Embryonic facial prominence (tissue), 1 donor: ENCODE measurements at regions not wholly inside any gene's neighbourhood (a gene's known extent, or its start where the extent isn't known, plus 50 kb on each side); places are given as distances from the start of the nearest gene placed in this dataset.

Source experiments
- DNase-seq: peaks from one replicate; pipeline ENCODE4 v3.0.0-alpha.2; 2016; ENCODE audit errors: extremely low spot score

DNA sequence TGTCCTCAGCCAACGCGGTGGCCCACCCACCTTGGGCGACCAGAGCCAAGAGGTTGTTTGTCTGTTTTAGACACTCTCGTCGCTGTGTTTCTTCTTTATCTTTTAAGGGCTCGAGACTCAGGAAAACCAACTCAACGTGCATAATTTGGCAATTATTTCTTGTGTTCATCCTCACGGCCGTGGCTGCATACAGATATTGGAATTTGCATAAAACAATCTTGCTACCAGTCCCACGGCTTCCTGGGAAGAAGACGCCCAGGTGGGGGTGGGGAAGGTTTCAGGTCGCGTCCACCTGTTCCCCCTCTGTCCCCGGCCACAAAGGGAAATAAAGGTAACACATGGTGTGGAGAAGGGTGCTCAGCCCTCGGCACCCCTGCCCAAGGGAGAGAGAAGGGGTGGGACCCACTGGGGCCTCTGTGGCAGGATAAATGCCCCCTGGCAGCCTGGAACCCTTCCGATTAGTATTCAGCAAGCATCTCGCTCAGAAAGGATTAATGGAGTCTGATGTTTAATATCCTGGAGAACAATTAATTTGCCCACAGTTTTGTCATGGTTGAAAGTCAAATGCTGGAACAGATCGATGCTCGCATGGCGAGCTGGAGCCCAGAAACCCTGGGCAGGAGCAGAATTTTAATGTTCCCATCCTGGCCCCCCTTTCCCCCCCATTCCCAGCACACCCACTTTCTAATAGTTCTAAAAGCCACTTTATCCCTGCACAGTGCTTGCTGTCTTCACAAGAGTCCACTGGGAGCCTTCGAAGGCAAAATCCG, 359.7 kb downstream of the MN1 start:
- DNase-seq, result no peak

DNA sequence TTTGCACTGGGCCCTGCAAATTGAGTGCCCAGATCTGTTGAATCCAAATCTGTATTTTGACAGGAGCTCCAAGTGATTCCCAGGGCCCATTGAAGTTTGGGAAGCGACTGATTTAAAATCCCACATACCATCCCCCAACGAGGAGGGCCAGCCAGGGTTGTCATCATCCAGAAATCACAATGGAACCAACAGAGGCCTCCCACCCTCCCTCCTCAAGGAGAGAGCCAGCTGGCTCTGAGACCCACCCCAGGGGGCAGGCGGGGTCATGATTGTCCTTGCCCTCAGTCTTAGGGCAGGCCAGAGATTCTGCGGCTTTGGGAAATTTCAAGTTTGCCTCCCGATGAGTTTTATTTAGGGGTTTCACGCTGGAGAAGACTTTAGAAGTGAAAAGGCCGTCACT, 358.2 kb downstream of the MN1 start:
- DNase-seq, result no peak

DNA sequence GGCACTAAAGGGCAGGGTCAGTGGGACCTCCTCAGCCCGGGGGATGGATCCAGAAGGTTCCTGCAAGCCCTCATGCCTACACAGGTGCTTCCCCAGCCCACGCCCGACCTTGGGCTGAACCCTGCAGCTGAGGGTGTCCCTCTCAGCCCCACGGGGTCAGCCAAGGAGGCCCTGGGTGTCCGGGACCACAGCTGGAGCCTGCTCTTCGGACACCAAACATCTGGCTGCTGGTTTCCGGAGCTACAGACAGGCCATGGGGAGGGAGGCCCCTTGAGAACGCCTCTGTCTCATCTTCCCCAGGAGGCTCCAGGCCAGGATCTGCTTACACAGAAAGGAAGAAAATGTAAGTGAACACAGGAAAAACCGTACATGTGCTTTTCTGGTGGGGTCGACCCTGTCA, 355.7 kb downstream of the MN1 start:
- DNase-seq, result no peak

DNA sequence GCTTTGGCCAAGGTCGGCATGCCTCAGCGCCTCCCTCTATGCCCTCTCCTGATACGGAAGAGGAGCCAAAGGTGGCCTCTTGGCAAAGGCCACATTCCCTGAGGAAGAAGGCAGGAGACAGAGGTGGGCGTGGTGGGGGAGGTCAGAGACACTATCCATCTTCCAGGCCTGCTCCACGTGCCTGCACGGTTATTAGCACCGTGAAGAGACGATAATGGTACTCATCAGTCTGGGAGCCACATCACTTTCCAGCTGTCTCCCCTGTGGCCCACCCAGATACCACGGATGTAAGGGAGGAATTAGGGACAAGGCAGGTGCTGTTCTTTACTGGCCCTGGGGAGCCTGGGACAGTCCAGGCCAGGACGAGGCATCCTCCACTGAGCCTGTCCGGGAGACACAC, 354.3 kb downstream of the MN1 start:
- DNase-seq, result no peak

DNA sequence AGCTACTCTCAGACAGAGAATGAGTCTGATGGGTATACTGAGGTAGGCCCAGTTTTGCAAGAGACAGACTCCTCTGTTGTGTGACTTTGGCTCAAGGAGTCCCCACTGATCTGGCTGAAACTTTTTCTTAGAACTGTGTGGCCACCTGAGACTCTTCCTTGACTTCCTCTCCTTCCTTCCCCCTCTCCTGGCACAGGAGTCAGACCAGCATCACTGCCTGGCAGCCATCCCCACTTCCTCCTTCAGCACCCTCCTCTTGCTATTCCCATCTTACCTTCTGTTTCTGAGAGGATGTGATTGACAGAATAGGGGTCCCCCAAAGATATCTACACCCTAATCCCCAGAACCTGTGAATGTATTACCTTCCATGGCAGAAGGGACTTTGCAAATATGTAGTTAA, 351.1 kb downstream of the MN1 start:
- DNase-seq, result no peak

DNA sequence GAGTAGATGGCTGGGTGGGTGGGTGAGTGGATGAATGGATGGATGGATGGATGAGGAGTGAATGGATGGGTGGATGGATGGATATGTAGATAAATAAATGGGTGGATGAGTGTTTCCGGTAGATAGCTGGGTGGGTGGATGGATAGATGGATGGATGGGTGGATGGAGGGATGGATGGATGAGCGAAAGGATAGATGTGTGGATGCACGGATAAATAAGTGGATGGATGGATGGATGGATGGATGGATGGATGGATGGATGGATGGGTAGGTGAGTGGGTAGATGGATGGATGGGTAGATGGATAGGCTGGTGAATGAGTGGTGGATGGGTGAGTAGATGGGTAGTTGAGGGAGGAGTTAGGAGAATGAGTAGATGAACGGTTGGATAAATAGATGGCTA, 349.3 kb downstream of the MN1 start:
- DNase-seq, result no peak

DNA sequence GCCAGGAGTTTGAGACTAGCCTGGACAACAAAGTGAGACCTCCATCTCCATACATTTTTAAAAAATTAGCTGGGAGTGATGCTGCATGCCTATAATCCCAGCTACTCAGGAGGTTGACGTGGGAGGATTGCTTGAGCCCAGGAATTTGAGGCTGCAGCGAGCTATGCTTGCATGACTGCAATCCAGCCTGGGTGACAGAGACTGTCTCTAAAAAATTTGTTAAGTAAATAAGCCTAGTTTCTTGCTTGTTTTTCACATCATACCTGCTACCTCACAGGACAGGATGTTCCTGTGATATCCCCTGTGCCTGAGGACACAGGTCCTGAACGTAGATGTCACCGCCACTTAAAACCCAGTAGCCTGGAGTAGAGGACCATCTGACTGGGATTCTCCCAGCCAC, 348.6 kb downstream of the MN1 start:
- DNase-seq, result no peak

DNA sequence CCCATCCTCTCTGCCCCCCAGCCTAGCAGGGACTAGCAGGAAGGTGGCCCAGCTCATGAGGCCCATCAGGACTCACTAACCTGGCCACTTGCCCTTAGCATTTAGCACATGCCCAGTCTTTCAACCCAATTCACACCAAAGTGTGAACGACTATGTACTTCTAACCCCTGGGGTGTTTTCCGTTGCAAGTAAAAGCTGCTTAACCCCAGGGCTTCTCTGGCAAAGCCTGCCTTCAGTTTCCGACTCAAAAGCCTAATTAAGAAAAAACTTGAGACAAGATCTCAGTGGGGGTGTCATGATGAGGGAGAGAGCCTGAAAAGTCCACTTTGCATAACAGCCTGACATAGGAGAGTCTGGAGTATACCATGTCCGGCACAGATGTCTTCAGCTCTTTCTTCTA, 347.8 kb downstream of the MN1 start:
- DNase-seq, result no peak

DNA sequence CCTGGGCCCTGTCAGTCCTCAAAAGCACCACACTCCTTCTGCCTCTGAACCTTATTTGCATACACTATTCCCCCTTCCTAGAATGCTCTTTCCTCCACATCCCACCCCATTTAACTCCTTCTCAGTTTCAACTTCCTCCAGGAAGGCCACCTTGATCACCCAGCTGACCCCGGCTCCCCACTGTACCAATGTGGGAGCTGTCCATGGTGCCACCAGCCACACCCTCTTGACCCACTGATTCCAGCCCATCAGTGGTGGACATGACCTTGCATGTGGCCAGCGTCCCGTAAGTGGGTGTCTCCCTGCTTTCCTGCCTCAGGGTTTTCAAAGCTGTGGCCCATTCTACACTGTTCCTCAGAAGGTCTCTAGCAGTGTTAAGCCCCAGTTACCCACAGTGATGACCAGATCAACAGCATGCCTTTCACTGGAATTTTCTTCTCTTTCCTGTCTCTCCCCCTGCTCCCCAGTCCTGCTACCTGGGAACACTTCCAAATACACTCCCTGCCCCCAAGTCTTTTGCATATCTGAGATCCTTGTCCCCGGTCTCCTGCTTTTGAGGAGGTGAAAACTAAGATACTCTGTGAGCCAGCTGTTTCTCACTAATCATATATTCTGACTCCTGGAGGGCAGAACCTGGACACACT, 346.6 kb downstream of the MN1 start:
- no peak for DNase-seq

DNA sequence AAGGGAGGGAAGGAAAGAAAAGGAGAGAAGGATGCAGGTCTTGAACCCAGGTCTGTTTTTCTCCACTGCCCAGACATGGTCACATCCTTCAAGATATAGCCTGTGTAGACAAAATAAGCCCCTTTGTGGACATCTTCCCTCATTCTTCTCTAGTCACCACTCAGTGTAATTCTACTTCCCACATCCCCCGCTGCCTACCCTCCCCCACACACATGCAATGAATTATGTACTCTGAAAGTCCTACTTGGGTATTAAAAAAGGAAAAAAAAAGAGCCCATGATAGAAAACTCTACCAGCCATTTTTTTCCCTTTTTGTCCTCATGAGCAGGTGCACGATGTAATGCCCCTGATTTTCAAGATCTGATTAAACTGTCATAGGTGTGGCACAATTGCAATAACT, 346.0 kb downstream of the MN1 start:
- DNase-seq, result no peak

DNA sequence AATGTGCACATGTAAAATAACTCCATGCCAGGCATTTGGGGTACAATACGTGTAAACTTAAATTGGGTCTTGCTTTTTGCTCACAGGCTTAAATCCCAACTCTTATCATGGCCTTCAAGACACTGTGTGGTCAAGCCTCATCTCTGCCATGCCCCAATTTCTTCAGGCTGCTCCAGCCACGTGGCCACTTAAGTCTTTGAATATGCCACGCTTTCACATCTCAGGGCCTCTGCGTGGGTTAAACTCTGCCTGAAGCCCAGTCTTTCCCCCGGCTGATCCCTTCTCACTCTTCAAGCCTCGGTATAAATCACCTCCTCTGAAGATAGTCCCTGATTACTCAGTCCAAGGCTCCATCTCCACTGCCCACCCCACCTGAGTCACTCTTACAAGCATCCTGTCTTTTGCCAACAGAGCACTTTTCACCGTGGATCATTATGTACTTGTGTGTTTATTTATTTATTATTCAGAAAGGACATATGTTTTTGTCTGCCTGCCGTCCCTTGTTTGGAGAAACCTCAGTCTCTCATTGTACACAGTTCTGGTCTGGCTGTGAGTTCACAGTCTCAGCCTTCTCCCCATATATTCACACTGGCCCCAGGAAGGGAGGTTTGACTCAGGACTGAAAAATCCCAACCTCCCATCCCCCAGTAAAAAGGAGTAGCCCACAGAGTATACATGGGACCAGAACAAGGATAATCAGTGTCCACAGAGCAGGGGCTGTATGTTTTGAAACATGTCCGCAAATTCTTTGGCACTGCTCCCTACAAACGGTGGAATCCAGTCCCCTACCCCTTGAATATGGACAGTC, 344.7 kb downstream of the MN1 start:
- DNase-seq, result no peak

DNA sequence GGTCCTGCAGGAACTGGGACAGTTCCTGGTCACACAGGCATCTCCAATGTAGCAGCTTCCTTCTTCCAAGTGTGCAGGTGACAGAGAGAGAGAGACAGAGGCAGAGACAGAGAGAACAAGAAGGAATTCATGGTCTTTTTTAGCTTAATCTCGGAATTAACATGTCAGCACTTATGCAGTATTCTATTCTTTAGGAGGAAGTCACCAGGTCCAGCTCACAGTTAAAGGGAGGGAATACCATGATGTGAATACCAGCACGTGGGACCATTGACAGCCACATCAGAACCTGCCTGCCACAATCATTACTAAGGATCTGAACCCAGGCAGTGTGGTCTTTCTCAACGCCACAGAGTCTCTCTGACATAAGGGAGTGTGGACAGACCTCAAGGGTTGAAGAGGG, 341.6 kb downstream of the MN1 start:
- DNase-seq, result no peak

DNA sequence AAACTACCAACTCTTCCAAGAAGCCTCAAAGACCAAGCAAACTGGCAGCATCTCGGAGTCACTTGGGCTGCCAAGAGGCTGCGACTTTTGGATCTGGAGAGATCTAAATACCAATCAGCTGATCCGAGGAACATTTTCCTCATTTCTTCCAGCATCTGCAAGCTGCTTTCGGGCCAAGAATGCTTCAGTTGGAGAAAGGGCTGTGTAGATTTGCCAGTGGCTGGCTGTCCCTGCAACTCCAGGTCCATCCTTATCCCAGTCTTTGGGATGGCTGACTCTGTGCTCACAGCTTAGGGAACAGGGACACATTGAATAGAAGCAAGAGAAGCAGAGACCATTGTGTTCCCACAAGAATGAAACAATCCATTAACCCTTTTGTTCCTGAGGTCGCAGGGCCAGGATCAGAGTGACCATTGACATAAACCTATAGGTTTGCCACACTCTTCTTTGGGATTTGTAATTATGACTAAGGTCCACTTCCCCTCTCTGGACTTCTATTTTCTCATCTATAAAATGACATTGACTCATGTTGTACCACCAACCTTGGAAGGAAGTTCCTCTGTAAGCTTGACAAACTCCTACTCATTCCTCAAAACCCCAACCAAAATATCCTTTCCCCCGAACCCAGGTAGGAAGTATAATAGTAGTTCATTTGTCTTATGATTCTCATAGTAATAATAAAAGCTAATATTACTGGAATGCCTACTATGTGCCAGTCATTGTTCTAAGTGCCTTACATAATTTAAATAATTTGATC, 340.8 kb downstream of the MN1 start:
- DNase-seq, result no peak

DNA sequence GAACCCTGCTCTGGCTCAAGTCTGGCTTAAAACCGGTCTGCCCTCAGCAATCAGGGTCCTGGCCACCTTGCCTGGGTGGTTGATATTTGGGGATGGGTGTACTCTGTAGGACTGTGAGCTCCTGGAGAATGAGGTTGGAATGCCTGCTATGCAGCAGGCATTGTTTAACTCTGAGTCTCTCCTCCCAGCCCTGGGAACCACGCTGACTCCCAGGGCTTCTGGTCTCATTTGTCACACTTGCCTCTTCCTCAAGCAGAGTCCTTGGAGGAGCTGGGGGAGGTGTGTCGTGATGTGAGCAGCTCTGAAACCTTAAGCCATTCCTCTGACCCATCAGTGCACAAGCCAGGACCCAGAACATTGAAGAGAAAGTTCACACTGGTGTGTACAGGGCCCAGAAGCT, 340.1 kb downstream of the MN1 start:
- DNase-seq, result no peak

DNA sequence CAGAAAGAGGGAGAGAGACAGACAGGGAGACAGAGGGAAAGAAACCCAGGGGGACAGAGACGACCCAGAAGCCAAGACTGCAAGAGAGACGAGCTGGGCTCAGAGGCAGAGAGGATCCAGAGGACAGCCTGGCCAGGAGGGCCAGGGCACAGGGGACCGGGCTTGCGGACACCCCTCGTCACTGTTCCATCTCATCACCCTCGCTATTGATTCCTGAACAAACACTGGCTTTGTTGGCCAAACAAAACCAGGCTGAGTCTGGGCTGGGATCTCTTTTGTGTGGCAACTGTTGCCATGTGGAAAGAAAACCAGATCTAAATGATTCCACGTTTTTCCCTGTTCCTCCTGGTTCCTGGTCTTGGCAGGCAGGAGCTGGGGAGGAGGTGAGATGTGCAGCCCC, 339.4 kb downstream of the MN1 start:
- DNase-seq, result no peak

DNA sequence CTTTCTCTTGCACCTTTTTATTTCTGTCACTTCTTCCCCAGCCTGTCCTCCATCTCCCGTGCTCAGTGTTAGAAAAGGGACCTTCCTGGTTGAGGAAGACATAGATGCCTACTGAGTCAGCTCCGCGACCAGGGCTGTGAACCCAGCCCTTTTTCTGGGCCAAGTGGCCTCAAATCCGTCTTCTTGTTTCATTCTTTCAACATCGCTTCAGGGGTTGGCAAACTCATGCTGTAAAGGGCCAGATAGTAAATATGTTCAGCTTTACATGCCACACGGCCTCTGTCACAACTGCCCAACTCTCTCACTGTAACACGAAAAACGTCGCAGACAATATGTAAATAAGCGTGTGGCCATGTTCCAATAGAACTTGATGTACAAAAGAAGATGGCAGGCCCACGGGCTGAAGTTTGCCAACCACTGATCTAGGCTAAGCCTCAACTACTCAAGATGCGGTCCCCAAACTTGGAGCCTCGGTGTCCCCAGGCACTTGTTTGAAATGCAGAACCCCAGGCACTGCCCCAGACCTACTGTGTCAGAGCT, 338.4 kb downstream of the MN1 start:
- no peak for DNase-seq

DNA sequence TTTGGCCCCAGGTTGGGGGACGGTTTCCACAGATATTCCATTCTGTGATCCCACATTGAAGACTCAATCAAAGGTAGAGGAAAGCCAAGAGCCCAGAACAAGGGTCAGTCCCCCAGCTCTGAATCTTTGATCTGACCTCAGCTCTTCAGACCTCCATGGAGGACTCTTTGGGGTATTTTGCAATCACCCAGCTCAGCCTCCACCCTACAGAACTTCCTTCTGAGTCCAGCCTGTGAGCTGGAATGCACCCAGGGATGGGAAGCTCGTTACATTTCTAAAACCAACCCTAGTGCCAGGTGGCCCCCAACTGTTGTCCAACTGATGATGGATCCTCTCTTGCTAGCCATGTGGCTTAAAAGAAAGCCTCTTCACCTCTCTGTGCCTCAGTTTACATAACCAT, 335.3 kb downstream of the MN1 start:
- DNase-seq, result no peak

DNA sequence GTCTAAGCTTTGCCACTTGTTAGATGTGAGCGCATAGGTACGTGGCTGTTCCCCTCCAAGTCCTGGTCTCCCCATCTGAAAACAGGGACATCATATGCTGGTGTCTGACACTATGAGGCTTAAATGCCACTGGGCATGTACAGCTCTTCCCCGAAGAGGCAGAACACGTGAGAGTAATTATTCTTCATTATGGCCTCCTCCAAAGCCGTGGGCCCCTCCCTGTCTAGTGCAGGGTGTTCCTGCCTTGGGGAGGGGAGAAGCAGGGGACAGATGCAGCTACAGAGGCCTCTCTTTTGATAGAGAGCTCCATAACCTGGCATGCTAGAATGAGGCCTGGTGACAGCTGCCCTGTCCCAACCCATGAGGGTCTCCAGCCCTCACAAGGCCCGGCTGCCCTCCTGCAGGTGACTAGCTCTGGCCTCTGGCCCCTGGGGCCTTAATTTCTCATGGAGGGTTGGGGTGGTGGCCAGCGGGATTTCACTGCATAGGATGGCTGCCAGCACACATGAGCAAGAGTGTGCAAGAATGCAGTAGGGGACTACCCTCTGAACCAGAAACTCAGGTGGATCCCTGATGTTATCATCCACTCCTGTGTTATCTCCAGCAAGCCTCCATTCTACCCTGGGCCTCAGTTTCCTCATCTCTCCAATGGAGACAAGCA, 334.6 kb downstream of the MN1 start:
- no peak for DNase-seq

DNA sequence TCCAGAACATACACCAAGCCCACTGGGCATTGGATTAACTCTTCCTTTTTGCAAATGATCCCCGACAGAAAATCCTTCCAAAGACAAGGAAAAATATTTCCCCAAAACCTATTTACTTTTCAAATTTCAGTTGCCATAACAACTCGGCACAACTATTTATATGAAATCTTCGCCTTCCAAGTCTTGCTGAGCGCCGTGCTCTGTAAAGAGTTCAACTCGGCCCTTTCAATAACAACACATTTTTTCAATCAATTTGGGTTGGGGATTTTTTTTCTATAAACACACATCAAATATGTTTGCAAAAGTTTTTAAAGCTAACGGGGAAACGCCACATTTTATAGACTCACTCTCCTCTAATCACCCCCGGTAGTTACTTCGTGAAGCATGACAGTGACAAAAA, 333.8 kb downstream of the MN1 start:
- peak; percentile 83 for DNase-seq

DNA sequence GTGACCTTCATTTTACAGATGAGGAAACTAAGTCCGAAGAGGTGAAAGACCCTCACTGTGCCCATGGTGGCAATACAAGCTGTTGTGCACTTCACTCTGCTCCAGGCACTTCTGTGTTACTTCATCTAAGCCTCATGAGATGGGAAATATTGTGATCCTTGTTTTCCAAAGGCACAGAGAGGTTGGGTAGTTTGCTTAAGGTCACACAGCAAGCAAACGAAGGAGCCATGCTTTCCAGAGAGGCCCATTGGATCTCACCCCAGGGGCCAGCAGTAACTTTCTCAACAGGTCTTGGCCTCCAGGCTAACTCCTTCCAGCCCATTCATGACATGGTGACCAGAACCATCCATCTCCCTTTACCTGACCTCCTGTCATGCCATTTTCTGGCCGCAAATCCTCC, 332.8 kb downstream of the MN1 start:
- DNase-seq, result no peak

DNA sequence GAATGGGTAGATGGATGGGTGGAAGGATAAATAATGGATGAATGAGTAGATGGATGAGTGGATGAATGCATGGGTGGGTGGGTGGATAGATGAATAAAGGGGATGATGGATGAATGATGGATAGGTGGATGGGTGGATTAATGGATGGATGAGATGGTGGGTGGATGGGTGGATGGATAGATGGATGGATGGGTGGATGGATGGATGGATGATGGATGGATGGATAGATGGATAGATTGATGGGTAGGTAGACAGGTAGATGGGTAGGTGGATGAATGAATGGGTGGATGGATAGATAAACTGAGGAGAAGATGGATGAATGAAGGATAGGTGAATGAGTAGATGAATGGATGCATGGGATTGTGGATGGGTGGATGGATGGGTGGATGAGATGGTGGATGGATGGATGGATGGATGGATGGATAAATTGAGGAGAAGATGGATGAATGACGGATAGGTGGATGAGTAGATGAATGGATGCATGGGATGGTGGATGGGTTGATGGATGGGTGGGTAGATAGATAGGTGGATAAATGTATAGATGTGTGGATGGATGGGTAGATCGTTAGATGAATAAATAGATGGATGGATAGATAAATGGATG, 331.3 kb downstream of the MN1 start:
- DNase-seq, result no peak
